Neural progenitor cell (in vitro differentiated cells): ENCODE measurements at regions not wholly inside any gene's neighbourhood (a gene's known extent, or its start where the extent isn't known, plus 50 kb on each side); places are given as distances from the start of the nearest gene placed in this dataset.

Source experiments
- DNase-seq: peaks from one replicate; pipeline ENCODE4 v3.0.0-alpha.2; 2016; ENCODE audit warnings: low spot score
- H2AFZ ChIP-seq: fragments of 200-600 bp; sonication (generic); replicated peaks from 2 replicates; pipeline ENCODE4 v1.6.1; 2016; ENCODE audit warnings: antibody characterized with exemption
- H3F3A ChIP-seq: fragments of 200-600 bp; sonication (generic); 2 replicates; pipeline ENCODE4 v1.6.1; 2016; ENCODE audit warnings: antibody characterized with exemption, low read depth
- H3K27ac ChIP-seq: fragments of 200-600 bp; sonication (generic); 2 replicates; pipeline ENCODE4 v1.5.1; 2016; ENCODE audit warnings: mild to moderate bottlenecking
- H3K27me3 ChIP-seq: fragments of 200-600 bp; sonication (generic); 2 replicates; pipeline ENCODE4 v1.6.1; 2016; ENCODE audit warnings: mild to moderate bottlenecking, moderate library complexity
- H3K36me3 ChIP-seq: fragments of 200-600 bp; sonication (generic); 2 replicates; pipeline ENCODE4 v1.5.1; 2016
- H3K4me1 ChIP-seq: fragments of 200-600 bp; sonication (generic); 2 replicates; pipeline ENCODE4 v1.6.1; 2016; ENCODE audit warnings: mixed run types
- H3K4me2 ChIP-seq: fragments of 200-600 bp; sonication (generic); 2 replicates; pipeline ENCODE4 v1.6.1; 2016
- H3K4me3 ChIP-seq: fragments of 200-600 bp; sonication (generic); 2 replicates; pipeline ENCODE4 v1.5.1; 2016
- H3K79me2 ChIP-seq: fragments of 200-600 bp; sonication (generic); 2 replicates; pipeline ENCODE4 v1.6.1; 2016; ENCODE audit warnings: low read depth
- H3K9ac ChIP-seq: fragments of 200-600 bp; sonication (generic); 2 replicates; pipeline ENCODE4 v1.6.1; 2016
- H3K9me3 ChIP-seq: fragments of 200-600 bp; sonication (generic); 2 replicates; pipeline ENCODE4 v1.5.1; 2016; ENCODE audit warnings: low read depth
- H4K20me1 ChIP-seq: fragments of 200-600 bp; sonication (generic); 2 replicates; pipeline ENCODE4 v1.6.1; 2016; ENCODE audit warnings: low read depth
- H3K27ac Mint-ChIP-seq: 3 replicates; pipeline ENCODE4 v1.8.0; 2021; ENCODE audit warnings: mixed read lengths
- H3K27me3 Mint-ChIP-seq: 2 replicates; pipeline ENCODE4 v1.8.0; 2022; ENCODE audit warnings: low read depth, mild to moderate bottlenecking, inconsistent platforms, moderate library complexity, mixed read lengths; ENCODE audit not compliant: insufficient read depth
- H3K36me3 Mint-ChIP-seq: 3 replicates; pipeline ENCODE4 v1.8.0; 2021; ENCODE audit warnings: mixed read lengths
- H3K4me1 Mint-ChIP-seq: 3 replicates; pipeline ENCODE4 v1.8.0; 2021; ENCODE audit warnings: mixed read lengths
- H3K4me3 Mint-ChIP-seq: 3 replicates; pipeline ENCODE4 v1.8.0; 2021; ENCODE audit warnings: mild to moderate bottlenecking, moderate library complexity, mixed read lengths
- H3K9me3 Mint-ChIP-seq: 3 replicates; pipeline ENCODE4 v1.8.0; 2020; ENCODE audit warnings: mixed read lengths
- CTCF ChIP-seq: fragments of 200-600 bp; sonication (generic); IDR thresholded peaks from 2 replicates; pipeline ENCODE4 v1.5.1; 2017; ENCODE audit warnings: antibody characterized with exemption, mild to moderate bottlenecking
- EZH2 ChIP-seq: fragments of 200-600 bp; sonication (generic); IDR thresholded peaks from 2 replicates; pipeline ENCODE4 v1.6.1; 2017; ENCODE audit warnings: antibody characterized with exemption, mild to moderate bottlenecking, moderate library complexity
- EZH2phosphoT487 ChIP-seq: fragments of 200-600 bp; sonication (generic); IDR thresholded peaks from 2 replicates; pipeline ENCODE4 v1.6.1; 2017; ENCODE audit warnings: antibody characterized with exemption

GRCh38 chr2:146624430-146625160 is 1220.2 kb upstream of the ACVR2A start:
- Mint-ChIP-seq H3K27ac (no peak overlapping the region), H3K9me3 (no peaks in the 10 kb centered on the region), H3K36me3 (no peaks in the 10 kb centered on the region), H3K4me3 (no peak overlapping the region), H3K27me3 (no peaks in the 10 kb centered on the region), H3K4me1 (no peaks in the 10 kb centered on the region)
- H3K4me3 ChIP-seq, result no peak overlapping the region
- no peak overlapping the region for H3K9ac ChIP-seq
- H3F3A ChIP-seq, result no peaks in the 10 kb centered on the region
- no peak for DNase-seq
- H3K36me3 ChIP-seq, result no peaks in the 10 kb centered on the region
- no peaks in the 10 kb centered on the region for H3K79me2 ChIP-seq
- TF ChIP-seq EZH2 (no peak), EZH2phosphoT487 (no peak), CTCF (no peak)
- no peak overlapping the region for H3K27ac ChIP-seq
- no peaks in the 10 kb centered on the region for H3K27me3 ChIP-seq
- H3K4me1 ChIP-seq, result no peaks in the 10 kb centered on the region
- H2AFZ ChIP-seq, result no peak overlapping the region
- H3K9me3 ChIP-seq, result no peaks in the 10 kb centered on the region
- H4K20me1 ChIP-seq, result no peaks in the 10 kb centered on the region
- H3K4me2 ChIP-seq, result no peak overlapping the region

- Mint-ChIP-seq H3K4me1 (no peaks in the 10 kb centered on the region), H3K36me3 (no peaks in the 10 kb centered on the region), H3K9me3 (no peaks in the 10 kb centered on the region), H3K27ac (no peak overlapping the region), H3K27me3 (peaks cover 2% of the 10 kb centered on the region), H3K4me3 (no peak overlapping the region)
- H3K4me2 ChIP-seq, result no peak overlapping the region
- no peaks in the 10 kb centered on the region for H3K36me3 ChIP-seq
- no peak overlapping the region for H3K4me3 ChIP-seq
- H3K9ac ChIP-seq, result no peak overlapping the region
- no peak overlapping the region for H3K27ac ChIP-seq
- H3F3A ChIP-seq, result no peaks in the 10 kb centered on the region
- no peaks in the 10 kb centered on the region for H3K27me3 ChIP-seq
- H2AFZ ChIP-seq, result no peak overlapping the region
- no peaks in the 10 kb centered on the region for H3K9me3 ChIP-seq
- DNase-seq, result no peak
- no peaks in the 10 kb centered on the region for H3K79me2 ChIP-seq
- no peaks in the 10 kb centered on the region for H3K4me1 ChIP-seq
- no peaks in the 10 kb centered on the region for H4K20me1 ChIP-seq
- no peak for TF ChIP-seq CTCF
- TF ChIP-seq EZH2, result no peak
- no peak for TF ChIP-seq EZH2phosphoT487
Observed at GRCh38 chr2:146623771-146624170, 1221.1 kb upstream of the ACVR2A start.

- Histone ChIP-seq H3K9ac (no peak overlapping the region), H3K9me3 (no peaks in the 10 kb centered on the region), H3K4me2 (no peak overlapping the region), H3K4me1 (no peaks in the 10 kb centered on the region), H3K27me3 (no peaks in the 10 kb centered on the region), H3K79me2 (no peaks in the 10 kb centered on the region), H3K4me3 (no peak overlapping the region), H3K36me3 (no peaks in the 10 kb centered on the region), H2AFZ (no peak overlapping the region), H3F3A (no peaks in the 10 kb centered on the region), H3K27ac (no peak overlapping the region), H4K20me1 (no peaks in the 10 kb centered on the region)
- Mint-ChIP-seq H3K4me3 (no peak overlapping the region), H3K27ac (no peak overlapping the region), H3K4me1 (no peaks in the 10 kb centered on the region), H3K36me3 (no peaks in the 10 kb centered on the region), H3K27me3 (peaks cover 2% of the 10 kb centered on the region), H3K9me3 (peaks cover 10% of the 10 kb centered on the region)
- TF ChIP-seq CTCF (no peak), EZH2phosphoT487 (no peak), EZH2 (no peak)
- DNase-seq, result no peak
Observed at GRCh38 chr2:146621656-146622055, 1223.2 kb upstream of the ACVR2A start.
